Activated CD8-positive, alpha-beta T cell treated with anti-CD3 and anti-CD28 coated beads for 36 hours (primary cell): ENCODE measurements at regions not wholly inside any gene's neighbourhood (a gene's known extent, or its start where the extent isn't known, plus 50 kb on each side); places are given as distances from the start of the nearest gene placed in this dataset.

Experiments used
- ATAC-seq: fragments of 200-7000 bp; cut with Tn5 transposase; one replicate; pipeline ENCODE4 v1.10.0; 2021; ENCODE audit warnings: mild to moderate bottlenecking, moderate library complexity
- CTCF ChIA-PET: fragments of 350-600 bp; sonication (Branson Sonifier 250); formaldehyde crosslinking; loops from one replicate; lab custom pipeline; 2021; ENCODE audit warnings: antibody characterized with exemption; lab: Charles Lee
- POLR2A ChIA-PET: fragments of 350-600 bp; sonication (Branson Sonifier 250); formaldehyde crosslinking; loops from one replicate; lab custom pipeline; 2021; ENCODE audit warnings: antibody characterized with exemption; lab: Charles Lee
- DNase-seq: peaks from one replicate; pipeline ENCODE4 v3.0.0-alpha.2; 2020
- H3K27ac Mint-ChIP-seq: one replicate; pipeline ENCODE4 v1.8.0; 2021; ENCODE audit warnings: mild to moderate bottlenecking, mixed read lengths
- H3K27me3 Mint-ChIP-seq: one replicate; pipeline ENCODE4 v1.8.0; 2021; ENCODE audit warnings: mixed read lengths
- H3K36me3 Mint-ChIP-seq: one replicate; pipeline ENCODE4 v1.8.0; 2021; ENCODE audit warnings: low read depth, mixed read lengths
- H3K4me1 Mint-ChIP-seq: one replicate; pipeline ENCODE4 v1.8.0; 2021; ENCODE audit warnings: low read depth, mixed read lengths
- H3K4me3 Mint-ChIP-seq: one replicate; pipeline ENCODE4 v1.8.0; 2021; ENCODE audit warnings: mild to moderate bottlenecking, moderate library complexity, mixed read lengths
- H3K9me3 Mint-ChIP-seq: one replicate; pipeline ENCODE4 v1.8.0; 2021; ENCODE audit warnings: mixed read lengths
- intact Hi-C: fragments of 100-400 bp; cut with micrococcal nuclease; formaldehyde crosslinking; loops from one replicate; pipeline ENCODE4 v1.10.0; 2022
- TF ChIP-seq, protein P1 (sequence below): fragments of 200-600 bp; IDR thresholded peaks from one replicate; pipeline ENCODE4 v1.8.0; 2022; ENCODE audit warnings: antibody characterized with exemption, mild to moderate bottlenecking

DNA sequence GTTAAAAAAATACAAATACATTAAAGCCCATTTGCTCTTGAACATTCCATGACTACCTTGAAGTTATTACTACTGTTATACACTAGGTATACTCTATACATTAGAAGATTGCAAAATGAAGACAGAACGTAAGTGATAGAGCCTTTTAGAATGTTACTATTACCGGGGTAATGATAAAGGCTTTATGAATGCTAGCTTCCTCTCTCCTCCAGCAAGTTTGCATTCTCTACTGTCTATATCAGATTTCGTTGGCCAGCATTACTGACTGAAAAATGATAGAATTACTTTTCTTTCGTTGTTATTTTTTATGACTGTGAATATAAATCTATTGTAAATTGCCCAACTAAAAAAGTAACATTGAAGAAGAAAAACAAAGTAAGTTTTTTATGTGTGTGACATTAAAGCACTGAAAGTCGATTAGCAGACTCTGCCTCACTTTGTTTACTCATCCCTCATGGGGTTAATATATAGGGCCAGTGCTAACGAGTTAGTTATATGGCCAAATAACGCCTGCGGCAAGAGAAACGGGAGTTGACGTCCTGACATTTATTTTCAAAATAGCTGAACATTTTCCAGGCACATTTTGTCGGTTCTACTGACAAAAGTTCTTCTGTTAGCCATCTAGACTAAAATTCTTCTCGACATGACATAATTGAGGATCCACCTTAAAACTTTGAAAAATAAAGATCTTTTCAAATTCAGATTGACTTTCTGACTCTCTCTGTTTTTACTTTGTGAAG is 163.8 kb upstream of the KITLG start:
- ChIA-PET POLR2A (no interaction called here), CTCF (no interaction called here)
- no peak overlapping the region for H3K4me3 Mint-ChIP-seq
- no peaks in the 10 kb centered on the region for H3K9me3 Mint-ChIP-seq
- no peaks in the 10 kb centered on the region for H3K4me1 Mint-ChIP-seq
- TF ChIP-seq, protein P1, sequence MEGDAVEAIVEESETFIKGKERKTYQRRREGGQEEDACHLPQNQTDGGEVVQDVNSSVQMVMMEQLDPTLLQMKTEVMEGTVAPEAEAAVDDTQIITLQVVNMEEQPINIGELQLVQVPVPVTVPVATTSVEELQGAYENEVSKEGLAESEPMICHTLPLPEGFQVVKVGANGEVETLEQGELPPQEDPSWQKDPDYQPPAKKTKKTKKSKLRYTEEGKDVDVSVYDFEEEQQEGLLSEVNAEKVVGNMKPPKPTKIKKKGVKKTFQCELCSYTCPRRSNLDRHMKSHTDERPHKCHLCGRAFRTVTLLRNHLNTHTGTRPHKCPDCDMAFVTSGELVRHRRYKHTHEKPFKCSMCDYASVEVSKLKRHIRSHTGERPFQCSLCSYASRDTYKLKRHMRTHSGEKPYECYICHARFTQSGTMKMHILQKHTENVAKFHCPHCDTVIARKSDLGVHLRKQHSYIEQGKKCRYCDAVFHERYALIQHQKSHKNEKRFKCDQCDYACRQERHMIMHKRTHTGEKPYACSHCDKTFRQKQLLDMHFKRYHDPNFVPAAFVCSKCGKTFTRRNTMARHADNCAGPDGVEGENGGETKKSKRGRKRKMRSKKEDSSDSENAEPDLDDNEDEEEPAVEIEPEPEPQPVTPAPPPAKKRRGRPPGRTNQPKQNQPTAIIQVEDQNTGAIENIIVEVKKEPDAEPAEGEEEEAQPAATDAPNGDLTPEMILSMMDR: no peak
- intact Hi-C loops: no loop called here
- H3K27ac Mint-ChIP-seq: no peak overlapping the region
- H3K36me3 Mint-ChIP-seq: no peaks in the 10 kb centered on the region
- DNase-seq (no peak), ATAC-seq (no peak)
- H3K27me3 Mint-ChIP-seq: no peaks in the 10 kb centered on the region

GRCh38 chr12:88737838-88738472 is 157.7 kb upstream of the KITLG start:
- no peak for DNase-seq
- Mint-ChIP-seq H3K36me3 (no peaks in the 10 kb centered on the region), H3K4me1 (no peaks in the 10 kb centered on the region), H3K4me3 (no peak overlapping the region), H3K27ac (no peak overlapping the region), H3K27me3 (no peaks in the 10 kb centered on the region), H3K9me3 (no peaks in the 10 kb centered on the region)
- POLR2A ChIA-PET: no interaction called here
- no peak for ATAC-seq
- TF ChIP-seq, protein P1: no peak
- intact Hi-C loops: no loop called here
- CTCF ChIA-PET: no interaction called here

DNA sequence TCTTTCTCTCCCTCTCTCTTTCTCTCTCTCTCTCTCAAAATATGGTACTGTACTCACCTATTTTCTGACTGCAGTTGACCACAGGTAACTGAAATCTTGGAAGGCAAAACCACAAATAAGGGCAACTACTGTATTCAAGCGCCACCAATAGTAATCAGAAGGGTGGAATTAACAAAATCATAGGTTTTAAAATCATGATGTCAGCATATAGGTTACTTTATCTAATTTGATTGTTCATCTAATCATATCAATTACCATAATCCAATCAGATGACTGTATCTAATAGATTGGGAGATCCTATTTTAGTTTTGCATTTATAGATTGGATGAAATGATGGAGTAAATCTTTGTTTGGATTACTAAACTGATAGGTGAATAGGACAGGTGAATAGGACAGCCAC is 155.8 kb upstream of the KITLG start:
- TF ChIP-seq, protein P1: no peak
- POLR2A ChIA-PET: no interaction called here
- H3K36me3 Mint-ChIP-seq: no peaks in the 10 kb centered on the region
- ATAC-seq: no peak
- H3K27me3 Mint-ChIP-seq: no peaks in the 10 kb centered on the region
- H3K4me3 Mint-ChIP-seq: no peak overlapping the region
- H3K27ac Mint-ChIP-seq: no peak overlapping the region
- H3K4me1 Mint-ChIP-seq: no peaks in the 10 kb centered on the region
- no peaks in the 10 kb centered on the region for H3K9me3 Mint-ChIP-seq
- CTCF ChIA-PET: no interaction called here
- intact Hi-C loops: no loop called here
- no peak for DNase-seq

DNA sequence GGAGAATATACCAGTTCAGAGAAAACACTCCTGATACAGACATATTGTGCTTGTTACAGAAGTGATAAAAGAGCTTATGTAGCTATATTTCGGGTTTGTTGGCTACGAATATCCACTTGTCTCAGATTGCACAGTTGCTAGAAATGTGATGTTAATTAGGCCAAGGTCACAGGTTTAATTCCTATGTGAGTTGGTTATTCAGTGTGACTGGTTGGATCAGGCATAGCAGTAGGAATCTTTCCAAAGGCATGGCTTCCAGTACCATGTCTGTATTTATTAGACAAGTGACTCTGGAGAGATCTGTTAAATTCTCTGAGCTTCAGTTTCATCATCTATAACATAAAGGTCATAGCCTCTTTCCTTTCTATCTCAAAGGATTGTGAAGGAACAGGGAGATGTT is 152.7 kb upstream of the KITLG start:
- H3K9me3 Mint-ChIP-seq: no peaks in the 10 kb centered on the region
- H3K36me3 Mint-ChIP-seq: no peaks in the 10 kb centered on the region
- H3K4me3 Mint-ChIP-seq: no peak overlapping the region
- no peaks in the 10 kb centered on the region for H3K4me1 Mint-ChIP-seq
- ChIA-PET CTCF (no interaction called here), POLR2A (no interaction called here)
- DNase-seq (no peak), ATAC-seq (no peak)
- H3K27ac Mint-ChIP-seq: no peak overlapping the region
- H3K27me3 Mint-ChIP-seq: no peaks in the 10 kb centered on the region
- TF ChIP-seq, protein P1: no peak
- intact Hi-C loops: no loop called here

GRCh38 chr12:88729196-88729595 is 148.9 kb upstream of the KITLG start:
- H3K9me3 Mint-ChIP-seq: no peaks in the 10 kb centered on the region
- H3K27me3 Mint-ChIP-seq: no peaks in the 10 kb centered on the region
- TF ChIP-seq, protein P1: no peak
- no peak overlapping the region for H3K4me3 Mint-ChIP-seq
- ATAC-seq (no peak), DNase-seq (no peak)
- no peaks in the 10 kb centered on the region for H3K36me3 Mint-ChIP-seq
- POLR2A ChIA-PET: no interaction called here
- H3K4me1 Mint-ChIP-seq: no peaks in the 10 kb centered on the region
- CTCF ChIA-PET: no interaction called here
- intact Hi-C loops: no loop called here
- no peak overlapping the region for H3K27ac Mint-ChIP-seq
